ENCODE measurements at regions not wholly inside any gene's neighbourhood (a gene's known extent, or its start where the extent isn't known, plus 50 kb on each side); places are given as distances from the start of the nearest gene placed in this dataset.

DNA sequence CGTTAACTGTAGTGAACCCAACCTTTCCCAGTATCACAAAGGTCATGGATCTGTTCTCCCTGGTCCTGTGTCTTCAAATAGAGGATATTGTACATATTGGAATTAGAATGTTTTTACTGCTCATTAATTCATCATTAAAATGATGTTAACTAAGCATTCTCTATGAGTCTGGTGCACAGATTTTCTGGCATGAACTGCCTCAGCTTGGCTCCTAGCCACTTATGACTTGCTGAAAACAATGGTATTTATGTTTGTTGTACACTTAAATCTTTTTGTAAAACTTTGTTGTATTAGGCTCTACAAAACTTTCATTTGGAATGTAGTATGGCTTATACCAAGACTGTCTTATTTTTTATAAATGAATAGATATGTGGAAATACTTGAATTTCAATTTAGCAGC is 329.4 kb downstream of the TFEC start:
- no peak for TF ChIP-seq MYC (IDR thresholded peaks at IDR 0.05; ENCODE audit: low read depth, low read length)
- TF ChIP-seq EZH2 (IDR thresholded peaks at IDR 0.05; ENCODE audit: borderline replicate concordance, low read depth, low read length, severe bottlenecking), result no peak
- TF ChIP-seq MAX (IDR thresholded peaks at IDR 0.05; ENCODE audit: insufficient read depth, insufficient read length), result no peak
- no peak for TF ChIP-seq JUN (IDR thresholded peaks at IDR 0.05; ENCODE audit: borderline replicate concordance, insufficient read depth, insufficient read length, low read depth)
- TF ChIP-seq GATA2 (IDR thresholded peaks at IDR 0.05; ENCODE audit: insufficient read depth, insufficient read length, low read depth, low read length), result no peak
- TF ChIP-seq FOS (IDR thresholded peaks at IDR 0.05; ENCODE audit: borderline replicate concordance, insufficient read depth, low read length), result no peak
- no peak for TF ChIP-seq CTCF (IDR thresholded peaks at IDR 0.05; ENCODE audit: extremely low read depth in 1 of 2, insufficient read depth in 1 of 2, low read depth in 1 of 2, low read length in 2 of 2)
- no peak for TF ChIP-seq POLR2AphosphoS5 (IDR thresholded peaks at IDR 0.05; ENCODE audit: insufficient read depth, low read depth, low read length)
- no peak for TF ChIP-seq POLR2A (IDR thresholded peaks at IDR 0.05; ENCODE audit: low read depth, low read length)
- FAIRE-seq, result no peak
- no peaks in the 10 kb centered on the region for H3K27me3 ChIP-seq (ENCODE audit: control insufficient read depth in 2 of 2, insufficient read depth in 2 of 2, low read length in 2 of 2)
- H2AFZ ChIP-seq (ENCODE audit: low read depth, low read length), result no peak overlapping the region
- POLR2A ChIA-PET, result no interaction called here
- H3K36me3 ChIP-seq (ENCODE audit: control insufficient read depth in 2 of 2, extremely low read depth in 1 of 2, insufficient read depth in 2 of 2, low read length in 2 of 2), result no peaks in the 10 kb centered on the region
- no peaks in the 10 kb centered on the region for H3K79me2 ChIP-seq (ENCODE audit: control insufficient read depth, insufficient read depth, low read length)
- no peaks in the 10 kb centered on the region for H3K9me1 ChIP-seq (replicated peaks; ENCODE audit: control insufficient read depth, extremely low read depth, insufficient read depth, low read length)
- H3K4me3 ChIP-seq (replicated peaks in 1 of 3; ENCODE audit: insufficient read depth in 1 of 3, low read depth in 1 of 3, low read length in 3 of 3), result no peak overlapping the region
- no peaks in the 10 kb centered on the region for H3K9me3 ChIP-seq (replicated peaks; ENCODE audit: control insufficient read depth, insufficient read depth, low read length)
- no peak overlapping the region for H3K27ac ChIP-seq (ENCODE audit: insufficient read depth, low read depth, low read length)
- dilution Hi-C loops (cut with MboI; ENCODE audit: extremely low pct_ligation_motif_present, low sequenced_read_pairs) (no loop called here), intact Hi-C loops (cut with micrococcal nuclease) (no loop called here)
- H3K4me2 ChIP-seq (ENCODE audit: insufficient read depth, low read length), result no peak overlapping the region
- no peaks in the 10 kb centered on the region for H4K20me1 ChIP-seq (replicated peaks; ENCODE audit: control insufficient read depth, extremely low read depth, insufficient read depth, low read length)
- H3K4me1 ChIP-seq (ENCODE audit: control insufficient read depth, extremely low read depth, insufficient read depth, low read length), result no peaks in the 10 kb centered on the region
- no peak overlapping the region for H3K9ac ChIP-seq (replicated peaks; ENCODE audit: extremely low read depth, insufficient read depth, low read length)
- peak; percentile 30 for DNase-seq (ENCODE audit: low read depth, low spot score)
- CTCF ChIA-PET, result no interaction called here
- BruUV-seq (replicated peaks), result no TSS peak

Data from endothelial cell of umbilical vein (primary cell).